SK-N-SH (cell line): ENCODE measurements at regions not wholly inside any gene's neighbourhood (a gene's known extent, or its start where the extent isn't known, plus 50 kb on each side); places are given as distances from the start of the nearest gene placed in this dataset.

Experiments used
- CTCF ChIP-seq: fragments of 200-600 bp; sonication (generic); IDR thresholded peaks from 2 replicates; pipeline ENCODE4 v1.6.1; 2017; ENCODE audit warnings: antibody characterized with exemption, mild to moderate bottlenecking, moderate library complexity
- TEAD4 ChIP-seq: IDR thresholded peaks from 2 replicates; pipeline ENCODE4 v1.4.0; 2012; ENCODE audit warnings: mild to moderate bottlenecking, borderline replicate concordance; ENCODE audit not compliant: insufficient read depth

GRCh38 chr10:85061401-85061800 is 733.0 kb downstream of the CCSER2 start:
- TF ChIP-seq CTCF = no peak
- no peak for TF ChIP-seq TEAD4
